KMS-11 (cell line): ENCODE measurements at regions not wholly inside any gene's neighbourhood (a gene's known extent, or its start where the extent isn't known, plus 50 kb on each side); places are given as distances from the start of the nearest gene placed in this dataset.
"Not testable (repeated sequence)": the region's sequence is repeated elsewhere in the genome, so short reads cannot be mapped to it uniquely, and the experiment has no call there.

Source experiments
- H2AFZ ChIP-seq: fragments of 200-600 bp; sonication (generic); 2 replicates; pipeline ENCODE4 v1.6.1; 2016; ENCODE audit warnings: antibody characterized with exemption, mixed run types, low read depth
- H3K27ac ChIP-seq: fragments of 200-600 bp; sonication (generic); 2 replicates; pipeline ENCODE4 v1.6.1; 2016; ENCODE audit warnings: mild to moderate bottlenecking, mixed run types
- H3K27me3 ChIP-seq: fragments of 200-600 bp; sonication (generic); 2 replicates; pipeline ENCODE4 v1.6.1; 2017; ENCODE audit warnings: mild to moderate bottlenecking, low read depth, mixed run types, moderate library complexity; ENCODE audit not compliant: insufficient read depth
- H3K36me3 ChIP-seq: fragments of 200-600 bp; sonication (generic); 2 replicates; pipeline ENCODE4 v1.6.1; 2017; ENCODE audit warnings: mild to moderate bottlenecking, mixed run types; ENCODE audit not compliant: insufficient read depth
- H3K4me1 ChIP-seq: fragments of 200-600 bp; sonication (generic); 2 replicates; pipeline ENCODE4 v1.6.1; 2016; ENCODE audit warnings: mild to moderate bottlenecking, low read depth, mixed run types; ENCODE audit not compliant: poor library complexity, severe bottlenecking
- H3K4me2 ChIP-seq: fragments of 200-600 bp; sonication (generic); 2 replicates; pipeline ENCODE4 v1.7.0; 2016; ENCODE audit warnings: mild to moderate bottlenecking, mixed run types
- H3K4me3 ChIP-seq: fragments of 200-600 bp; sonication (generic); IDR thresholded peaks from 2 replicates; pipeline ENCODE4 v1.6.1; 2017; ENCODE audit warnings: low read depth, low read length, mixed read lengths; ENCODE audit not compliant: insufficient read depth
- H3K79me2 ChIP-seq: fragments of 200-600 bp; sonication (generic); 2 replicates; pipeline ENCODE4 v1.6.1; 2016; ENCODE audit warnings: low read depth, mixed run types; ENCODE audit not compliant: insufficient read depth
- H3K9ac ChIP-seq: fragments of 200-600 bp; sonication (generic); 2 replicates; pipeline ENCODE4 v1.6.1; 2016; ENCODE audit warnings: mild to moderate bottlenecking, mixed run types
- H4K20me1 ChIP-seq: fragments of 200-600 bp; sonication (generic); 2 replicates; pipeline ENCODE4 v1.6.1; 2016; ENCODE audit warnings: mild to moderate bottlenecking, mixed run types; ENCODE audit not compliant: insufficient read depth
- TF ChIP-seq, protein P1 (sequence below): fragments of 200-600 bp; sonication (generic); conservative IDR thresholded peaks from 2 replicates; pipeline ENCODE4 v1.6.1; 2017; ENCODE audit warnings: low read depth, mild to moderate bottlenecking, antibody characterized with exemption, low read length, moderate library complexity, mixed read lengths

DNA sequence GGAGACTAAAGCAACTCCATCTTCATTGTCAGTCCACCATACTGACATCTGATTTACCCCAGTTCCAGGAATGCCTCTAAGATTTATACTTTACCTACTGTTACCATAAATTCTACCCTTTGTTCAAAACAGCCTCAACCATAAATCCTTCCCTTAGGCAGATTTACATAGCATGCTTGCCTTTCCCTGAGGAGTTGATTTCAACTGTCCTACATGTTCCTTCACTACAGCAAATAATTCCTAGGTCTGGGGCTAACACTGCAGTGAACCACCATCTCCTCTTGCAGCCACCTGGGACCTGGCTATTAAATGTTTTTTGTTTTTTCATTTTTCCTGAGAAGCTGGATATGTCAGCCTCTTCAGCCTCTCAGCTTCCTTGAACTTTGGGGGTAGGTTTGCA, 166.9 kb upstream of the PDE4D start:
- no peaks in the 10 kb centered on the region for H3K36me3 ChIP-seq
- TF ChIP-seq, protein P1, sequence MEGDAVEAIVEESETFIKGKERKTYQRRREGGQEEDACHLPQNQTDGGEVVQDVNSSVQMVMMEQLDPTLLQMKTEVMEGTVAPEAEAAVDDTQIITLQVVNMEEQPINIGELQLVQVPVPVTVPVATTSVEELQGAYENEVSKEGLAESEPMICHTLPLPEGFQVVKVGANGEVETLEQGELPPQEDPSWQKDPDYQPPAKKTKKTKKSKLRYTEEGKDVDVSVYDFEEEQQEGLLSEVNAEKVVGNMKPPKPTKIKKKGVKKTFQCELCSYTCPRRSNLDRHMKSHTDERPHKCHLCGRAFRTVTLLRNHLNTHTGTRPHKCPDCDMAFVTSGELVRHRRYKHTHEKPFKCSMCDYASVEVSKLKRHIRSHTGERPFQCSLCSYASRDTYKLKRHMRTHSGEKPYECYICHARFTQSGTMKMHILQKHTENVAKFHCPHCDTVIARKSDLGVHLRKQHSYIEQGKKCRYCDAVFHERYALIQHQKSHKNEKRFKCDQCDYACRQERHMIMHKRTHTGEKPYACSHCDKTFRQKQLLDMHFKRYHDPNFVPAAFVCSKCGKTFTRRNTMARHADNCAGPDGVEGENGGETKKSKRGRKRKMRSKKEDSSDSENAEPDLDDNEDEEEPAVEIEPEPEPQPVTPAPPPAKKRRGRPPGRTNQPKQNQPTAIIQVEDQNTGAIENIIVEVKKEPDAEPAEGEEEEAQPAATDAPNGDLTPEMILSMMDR = no peak
- no peaks in the 10 kb centered on the region for H3K79me2 ChIP-seq

DNA sequence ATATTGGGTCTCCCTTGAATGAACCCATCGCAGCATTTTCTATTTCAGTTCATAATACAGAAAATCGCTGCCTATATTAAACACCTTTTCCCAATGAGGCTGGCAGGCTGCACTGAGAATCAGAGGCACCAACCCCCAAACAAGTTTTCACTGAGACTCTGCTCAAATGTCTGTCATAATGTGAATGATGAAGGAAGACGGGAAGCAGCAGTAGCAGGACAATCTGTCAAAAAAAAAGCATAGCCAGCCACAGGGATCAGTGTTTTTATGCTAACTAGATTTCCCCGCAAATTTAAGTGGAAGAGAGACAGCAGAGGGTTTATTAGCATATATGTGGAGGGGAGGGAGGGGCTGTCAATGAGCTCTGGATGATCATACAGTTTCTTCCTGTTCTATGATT, 162.7 kb upstream of the PDE4D start:
- no peak overlapping the region for H3K27ac ChIP-seq
- TF ChIP-seq, protein P1 = no peak
- no peak overlapping the region for H2AFZ ChIP-seq
- no peaks in the 10 kb centered on the region for H4K20me1 ChIP-seq
- H3K36me3 ChIP-seq = no peaks in the 10 kb centered on the region
- H3K9ac ChIP-seq = no peak overlapping the region
- no peaks in the 10 kb centered on the region for H3K27me3 ChIP-seq
- H3K4me3 ChIP-seq = no peak overlapping the region
- H3K79me2 ChIP-seq = no peaks in the 10 kb centered on the region
- no peaks in the 10 kb centered on the region for H3K4me1 ChIP-seq
- H3K4me2 ChIP-seq = no peak overlapping the region

More for the DNA sequence above, 166.9 kb upstream of the PDE4D start:
- no peak overlapping the region for H2AFZ ChIP-seq
- H3K9ac ChIP-seq = no peak overlapping the region
- no peak overlapping the region for H3K4me2 ChIP-seq
- no peak overlapping the region for H3K4me3 ChIP-seq
- H3K27ac ChIP-seq = no peak overlapping the region
- no peaks in the 10 kb centered on the region for H4K20me1 ChIP-seq
- no peaks in the 10 kb centered on the region for H3K27me3 ChIP-seq
- no peaks in the 10 kb centered on the region for H3K4me1 ChIP-seq

DNA sequence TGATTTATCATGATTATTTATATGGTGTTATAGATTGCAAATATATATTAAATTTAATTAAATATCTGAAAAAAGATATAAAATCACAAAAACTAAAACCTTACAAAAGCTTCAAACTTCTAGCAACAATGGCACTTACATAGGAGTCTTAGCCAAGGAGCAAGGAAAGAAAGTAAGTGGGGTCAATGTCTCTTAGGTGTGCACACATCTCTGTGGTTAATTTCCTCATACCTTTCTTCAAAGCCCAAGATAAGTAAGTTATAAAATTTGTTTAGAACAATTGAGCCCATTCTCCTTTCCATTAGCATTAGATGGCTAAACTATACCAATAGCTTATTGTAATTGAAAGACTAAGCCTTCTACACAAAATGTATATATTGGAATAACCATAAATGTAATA, 161.6 kb upstream of the PDE4D start:
- Histone ChIP-seq H3K27ac (no peak overlapping the region), H3K9ac (no peak overlapping the region), H2AFZ (no peak overlapping the region), H3K4me3 (no peak overlapping the region), H3K79me2 (no peaks in the 10 kb centered on the region), H3K36me3 (no peaks in the 10 kb centered on the region), H3K27me3 (no peaks in the 10 kb centered on the region), H3K4me1 (no peaks in the 10 kb centered on the region), H3K4me2 (no peak overlapping the region), H4K20me1 (no peaks in the 10 kb centered on the region)
- TF ChIP-seq, protein P1 = no peak

DNA sequence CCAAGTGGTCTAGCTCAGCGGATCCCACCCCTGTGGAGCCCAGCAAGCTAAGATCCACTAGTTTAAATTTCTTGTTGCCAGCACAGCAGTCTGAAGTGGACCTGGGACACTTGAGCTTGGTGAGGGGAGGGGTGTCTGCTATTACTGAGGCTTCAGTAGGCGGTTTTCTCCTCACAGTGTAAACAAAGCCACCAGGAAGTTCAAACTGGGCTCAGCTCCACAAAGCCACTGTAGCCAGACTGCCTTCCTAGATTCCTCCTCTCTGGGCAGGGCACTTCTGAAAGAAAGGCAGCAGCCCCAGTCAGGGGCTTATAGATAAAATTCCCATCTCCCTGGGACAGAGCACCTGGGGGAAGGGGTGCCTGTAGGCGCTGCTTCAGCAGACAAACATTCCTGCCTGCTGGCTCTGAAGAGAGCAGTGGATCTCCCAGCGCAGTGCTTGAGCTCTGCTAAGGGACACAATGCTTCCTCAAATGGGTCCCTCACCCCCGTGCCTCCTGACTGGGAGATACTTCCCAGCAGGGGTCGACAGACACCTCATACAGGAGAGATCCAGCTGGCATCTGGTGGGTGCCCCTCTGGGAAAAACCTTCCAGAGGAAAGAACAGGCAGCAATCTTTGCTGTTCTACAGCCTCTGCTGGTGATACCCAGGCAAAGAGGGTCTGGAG, 148.6 kb upstream of the PDE4D start:
- not testable (repeated sequence) for H2AFZ ChIP-seq, H4K20me1 ChIP-seq, H3K27ac ChIP-seq, H3K36me3 ChIP-seq, H3K4me2 ChIP-seq, H3K27me3 ChIP-seq, H3K4me1 ChIP-seq, H3K9ac ChIP-seq, H3K4me3 ChIP-seq, H3K79me2 ChIP-seq

DNA sequence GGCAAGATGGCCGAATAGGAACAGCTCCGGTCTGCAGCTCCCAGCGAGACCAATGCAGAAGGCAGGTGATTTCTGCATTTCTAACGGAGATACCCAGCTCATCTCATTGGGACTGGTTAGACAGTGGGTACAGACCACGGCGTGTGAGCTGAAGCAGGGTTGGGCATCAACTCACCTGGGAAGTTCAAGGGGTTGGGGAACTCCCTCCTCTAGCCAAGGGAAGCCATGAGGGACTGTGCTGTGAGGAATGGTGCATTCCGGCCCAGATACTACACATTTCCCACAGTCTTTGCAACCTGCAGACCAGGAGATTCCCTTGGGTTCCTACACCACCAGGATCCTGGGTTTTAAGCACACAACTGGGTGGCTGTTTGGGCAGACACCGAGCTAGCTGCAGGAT, 148.0 kb upstream of the PDE4D start:
- H3K4me1 ChIP-seq, H3K36me3 ChIP-seq, H3K4me2 ChIP-seq, H3K27me3 ChIP-seq, H2AFZ ChIP-seq, H4K20me1 ChIP-seq, H3K79me2 ChIP-seq, H3K4me3 ChIP-seq, H3K27ac ChIP-seq, H3K9ac ChIP-seq: not testable (repeated sequence)
